Retina (tissue), 1 donor: ENCODE measurements at regions not wholly inside any gene's neighbourhood (a gene's known extent, or its start where the extent isn't known, plus 50 kb on each side); places are given as distances from the start of the nearest gene placed in this dataset.

Source experiments
- DNase-seq: peaks from one replicate; pipeline ENCODE4 v3.0.0-alpha.2; 2016

DNA sequence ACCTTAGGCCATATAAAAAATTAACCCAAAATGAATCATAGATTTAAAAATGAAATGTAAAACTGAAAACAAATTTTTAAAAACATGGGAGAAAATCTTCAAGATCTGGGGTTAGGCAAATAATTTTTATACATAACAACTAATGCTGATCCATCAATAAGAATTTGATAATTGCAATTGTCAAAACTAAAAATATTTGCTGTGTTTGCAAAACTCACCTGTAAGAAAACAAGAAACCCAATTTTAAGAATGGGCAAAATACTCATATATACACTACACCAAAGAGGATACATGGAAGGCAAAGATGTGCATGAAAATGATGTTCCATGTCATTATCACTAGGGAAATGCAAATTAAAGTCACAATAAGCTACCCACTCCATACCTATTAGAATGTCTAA is 194.8 kb upstream of the NRP1 start:
- DNase-seq = no peak

DNA sequence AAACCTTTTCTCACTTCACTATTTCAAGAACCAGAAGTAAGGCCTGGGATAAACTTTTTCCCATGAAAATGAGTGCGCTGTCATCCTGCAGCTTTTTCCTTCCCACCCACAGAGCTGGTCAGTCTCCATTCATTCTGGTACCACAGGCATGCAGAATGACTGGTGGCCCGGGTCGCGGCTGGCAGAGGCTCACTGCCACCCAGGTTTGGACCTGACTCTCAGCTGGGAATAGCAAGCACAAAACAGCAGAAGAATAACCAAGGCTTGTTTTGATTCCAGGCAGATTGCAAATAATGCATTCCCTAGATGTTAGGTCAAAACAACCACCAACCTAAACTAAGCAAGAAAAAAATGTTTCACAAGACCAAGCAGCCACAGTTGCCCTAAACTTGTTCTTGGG is 190.5 kb upstream of the NRP1 start:
- DNase-seq = no peak

GRCh38 chr10:33524041-33524440 is 189.6 kb upstream of the NRP1 start:
- no peak for DNase-seq

GRCh38 chr10:33523236-33523792 is 188.8 kb upstream of the NRP1 start:
- DNase-seq = no peak

- DNase-seq = no peak
Observed at GRCh38 chr10:33521904-33522303, 187.4 kb upstream of the NRP1 start.

GRCh38 chr10:33521062-33521461 is 186.6 kb upstream of the NRP1 start:
- DNase-seq = no peak

GRCh38 chr10:33520223-33520622 is 185.8 kb upstream of the NRP1 start:
- no peak for DNase-seq

GRCh38 chr10:33519130-33519860 is 184.8 kb upstream of the NRP1 start:
- DNase-seq = no peak

DNA sequence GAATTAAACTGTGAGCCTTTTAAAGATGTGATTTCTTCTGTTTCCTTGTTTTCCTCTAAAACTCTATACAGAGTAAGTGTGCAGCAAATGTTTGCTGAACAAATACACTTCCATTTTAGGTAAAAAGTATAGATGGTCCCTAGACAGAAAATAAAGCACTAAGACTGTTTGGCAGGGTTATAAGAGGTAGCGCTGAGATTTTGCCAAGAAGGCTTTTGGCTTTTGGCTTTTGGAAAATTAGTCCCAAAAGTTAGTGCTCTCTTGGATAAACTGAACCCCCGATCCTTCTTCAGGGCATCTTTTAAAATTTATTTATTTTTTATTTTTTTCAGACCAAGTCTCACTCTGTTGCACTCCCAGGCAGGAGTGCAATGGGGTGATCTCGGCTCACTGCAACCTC is 175.7 kb upstream of the NRP1 start:
- DNase-seq = no peak

DNA sequence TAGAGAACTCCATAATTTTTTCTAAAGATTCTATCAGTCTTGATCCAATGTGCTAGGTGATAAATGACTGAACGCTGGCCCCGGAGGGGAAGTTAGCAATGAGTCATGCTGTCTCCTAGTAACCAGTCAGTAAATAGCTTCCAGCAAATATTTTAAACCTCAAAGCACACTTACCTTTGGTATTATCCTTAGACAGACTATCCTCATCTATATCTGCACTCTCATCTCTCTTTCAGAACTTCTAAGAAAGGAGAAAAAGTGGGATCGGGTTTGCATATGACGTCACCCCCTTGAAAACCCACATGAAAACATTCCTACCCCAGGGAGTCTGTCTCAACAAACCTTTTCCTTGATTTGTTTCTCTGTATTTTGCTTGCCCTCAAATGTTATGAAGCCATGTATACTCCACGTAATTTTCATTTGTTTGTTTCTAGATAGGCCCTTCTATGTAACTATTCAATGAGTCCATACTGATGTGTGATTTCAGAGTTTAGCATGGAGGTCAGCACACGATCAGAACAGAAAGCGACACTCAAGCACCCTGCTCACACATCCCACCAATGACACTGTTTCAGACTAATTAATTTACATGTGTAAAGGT is 174.9 kb upstream of the NRP1 start:
- no peak for DNase-seq

DNA sequence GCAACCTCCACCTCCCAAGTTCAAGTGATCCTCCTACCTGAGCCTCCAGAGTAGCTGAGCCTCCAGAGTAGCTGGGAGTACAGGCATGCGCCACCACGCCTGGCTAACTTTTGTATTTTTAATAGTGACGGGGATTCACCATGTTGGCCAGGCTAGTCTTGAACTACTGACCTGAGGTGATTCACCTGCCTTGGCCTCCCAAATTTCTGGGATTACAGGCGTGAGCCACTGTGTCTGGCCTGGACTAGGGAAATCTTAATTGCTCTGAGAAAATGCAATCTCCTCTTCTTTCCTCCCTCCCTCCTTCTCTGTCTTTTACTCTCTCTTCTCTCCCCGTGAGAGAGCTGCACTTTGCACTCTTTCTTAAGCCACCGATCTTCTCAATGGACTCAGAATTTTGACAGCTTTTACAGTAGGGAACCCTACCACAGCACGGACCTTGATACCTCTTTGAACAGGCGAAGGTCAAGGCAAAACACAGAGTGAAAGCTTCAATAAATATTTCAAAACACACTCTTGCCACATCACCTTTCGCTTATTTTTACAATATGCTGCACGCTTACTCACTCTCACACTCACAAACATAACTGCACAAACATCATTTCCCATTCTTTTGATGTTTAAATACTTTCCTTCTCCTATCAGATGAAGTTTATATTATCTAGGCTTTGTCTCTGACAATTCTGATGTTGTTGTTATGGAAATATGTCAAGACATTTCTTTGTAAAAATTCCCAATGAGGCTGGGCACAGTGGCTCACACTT is 173.4 kb upstream of the NRP1 start:
- DNase-seq = no peak

DNA sequence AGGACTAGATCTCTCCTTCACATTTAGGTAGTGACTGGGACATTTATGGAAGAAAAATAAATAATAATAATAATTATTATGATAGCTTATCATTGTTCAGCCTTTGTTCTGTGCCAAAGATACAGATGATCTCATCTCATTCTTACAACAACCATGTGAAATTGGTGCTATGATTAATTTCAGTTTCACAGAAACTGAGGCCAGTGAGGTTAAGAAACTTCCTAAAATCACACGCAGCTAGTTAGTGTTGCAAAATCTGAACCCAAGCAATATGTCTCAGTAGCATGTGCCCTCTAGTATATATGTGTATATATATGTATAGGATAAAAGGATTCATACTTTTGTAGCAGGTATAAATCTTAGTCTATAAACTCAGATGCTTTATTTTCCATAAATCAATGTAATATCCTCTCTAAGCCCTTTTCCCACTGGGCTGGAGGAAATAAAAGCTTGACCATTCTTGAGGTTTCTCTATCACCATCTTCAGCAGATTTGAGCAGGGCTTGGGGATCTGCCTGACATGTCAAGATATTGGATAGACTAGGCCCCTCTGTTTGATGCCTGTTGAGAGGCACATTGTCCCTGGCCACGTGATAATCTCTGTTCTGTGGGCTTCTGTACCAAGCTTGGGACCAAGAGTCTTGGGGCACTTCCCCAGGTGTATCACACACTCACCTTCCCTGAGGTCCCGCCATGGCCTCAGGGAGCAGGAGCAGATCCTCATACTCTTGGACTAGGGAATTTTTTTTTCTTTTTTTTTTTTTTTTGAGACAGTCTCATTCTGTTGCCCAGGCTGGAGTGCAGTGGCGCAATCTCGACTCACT is 172.6 kb upstream of the NRP1 start:
- no peak for DNase-seq

DNA sequence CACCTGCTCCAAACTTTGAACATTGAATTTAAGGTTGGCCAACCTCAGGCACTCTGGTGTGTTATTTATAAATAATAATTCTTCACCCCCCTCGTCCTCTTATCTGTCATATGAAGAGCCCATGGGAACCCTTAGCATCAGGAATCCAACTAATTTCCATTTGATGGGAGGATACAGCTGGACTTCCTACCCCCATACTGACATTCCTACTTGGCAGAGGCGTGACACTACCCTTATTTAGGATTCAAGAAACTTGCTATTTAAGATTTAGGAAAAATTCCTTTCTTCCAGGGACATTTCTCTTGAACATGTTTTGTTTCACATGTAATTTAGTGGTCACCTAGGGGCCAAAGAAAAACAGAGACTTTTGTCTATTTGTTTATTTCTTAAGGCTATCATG is 171.9 kb upstream of the NRP1 start:
- DNase-seq = no peak

GRCh38 chr10:33501161-33501560 is 166.7 kb upstream of the NRP1 start:
- DNase-seq = no peak

DNA sequence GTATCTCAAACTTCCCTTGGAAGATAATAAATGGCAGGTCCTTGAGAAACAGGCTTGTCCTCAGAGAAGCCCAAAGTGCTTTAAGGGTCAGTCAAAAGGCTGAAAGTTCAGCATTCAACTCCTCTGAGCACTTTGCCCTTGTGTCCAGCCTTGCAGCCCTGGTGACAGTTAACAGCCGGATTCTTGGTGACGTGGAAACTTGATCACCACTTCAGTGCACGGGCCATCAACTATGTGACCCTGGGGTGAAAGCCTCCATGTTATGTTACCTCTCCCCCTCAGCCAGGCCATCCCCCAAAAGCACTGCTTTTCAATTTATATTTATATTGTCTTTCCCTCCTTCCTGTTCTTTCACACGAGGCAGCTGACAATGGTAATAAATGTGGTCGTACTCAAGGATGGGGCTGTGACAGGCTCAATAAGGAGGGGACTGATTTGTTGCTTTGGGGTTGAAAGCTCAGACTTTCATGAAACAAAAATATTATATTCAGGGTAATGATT is 164.0 kb upstream of the NRP1 start:
- no peak for DNase-seq

- no peak for DNase-seq
Observed at GRCh38 chr10:33497338-33497737, 162.9 kb upstream of the NRP1 start.

DNA sequence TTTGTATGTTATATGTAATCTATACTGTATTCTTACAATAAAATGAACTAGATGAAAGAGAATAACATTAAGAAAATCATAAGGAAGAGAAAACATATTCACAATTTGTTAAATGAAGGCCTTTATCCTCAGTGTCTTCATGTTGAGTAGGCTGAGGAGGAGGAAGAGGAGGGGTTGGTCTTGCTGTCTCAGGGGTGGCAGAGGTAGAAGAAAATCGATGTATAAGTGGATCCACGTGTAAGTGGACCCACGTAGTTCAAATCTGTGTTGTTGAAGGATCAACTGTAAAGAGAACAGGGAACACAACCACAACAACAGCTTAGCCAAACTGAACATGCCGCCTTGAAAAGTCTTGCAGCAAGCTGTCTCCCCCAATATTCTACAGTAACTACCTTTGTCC is 161.6 kb upstream of the NRP1 start:
- DNase-seq = no peak

DNA sequence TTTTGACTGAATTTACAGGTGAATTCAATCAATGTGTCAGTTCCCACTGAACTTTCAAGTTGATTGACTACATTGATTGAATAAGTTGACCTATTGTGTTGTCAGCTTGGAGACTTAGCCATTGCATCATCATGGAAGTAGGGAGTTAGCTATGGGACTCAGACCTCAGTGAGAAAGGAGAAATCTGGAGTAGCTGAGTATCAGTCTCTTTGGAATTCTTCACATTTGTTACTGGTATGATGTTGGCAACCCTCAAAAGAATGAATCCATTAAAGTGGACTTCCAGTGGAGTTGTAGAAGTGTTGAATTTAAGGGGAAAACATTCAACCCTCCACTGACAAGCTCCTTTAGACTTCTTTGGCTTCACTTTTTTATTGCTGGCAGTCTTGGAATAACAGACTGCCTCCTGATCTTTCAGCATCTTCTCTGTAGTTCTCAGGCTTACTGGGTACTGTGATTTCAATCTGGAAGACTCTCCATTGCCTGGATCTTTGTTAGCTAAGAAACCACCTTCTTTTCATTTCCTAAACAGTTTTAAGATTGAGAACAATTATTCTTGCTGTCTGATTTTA is 160.3 kb upstream of the NRP1 start:
- no peak for DNase-seq

GRCh38 chr10:33493978-33494377 is 159.5 kb upstream of the NRP1 start:
- no peak for DNase-seq

DNA sequence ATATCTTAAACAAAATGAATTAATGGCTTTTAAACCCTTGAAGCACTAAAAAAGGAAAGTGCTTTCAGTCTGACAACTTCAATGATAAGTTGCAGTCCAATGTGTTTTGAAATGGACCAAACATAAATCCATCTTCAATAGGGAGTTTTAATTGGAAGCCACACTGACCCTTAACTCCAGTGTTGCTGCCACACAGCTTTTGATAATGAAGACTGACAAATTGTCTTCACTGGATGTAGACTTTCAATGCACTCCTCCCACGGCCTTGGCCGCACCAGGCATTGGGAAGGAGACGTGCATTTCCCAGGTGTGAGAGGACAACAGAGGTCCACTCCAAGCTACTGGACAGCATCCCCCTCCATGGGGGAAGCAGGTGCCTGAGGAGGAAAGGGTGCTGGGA is 159.0 kb upstream of the NRP1 start:
- DNase-seq = no peak

GRCh38 chr10:33492701-33493345 is 158.4 kb upstream of the NRP1 start:
- DNase-seq = no peak
